ENCODE measurements at regions not wholly inside any gene's neighbourhood (a gene's known extent, or its start where the extent isn't known, plus 50 kb on each side); places are given as distances from the start of the nearest gene placed in this dataset.

DNA sequence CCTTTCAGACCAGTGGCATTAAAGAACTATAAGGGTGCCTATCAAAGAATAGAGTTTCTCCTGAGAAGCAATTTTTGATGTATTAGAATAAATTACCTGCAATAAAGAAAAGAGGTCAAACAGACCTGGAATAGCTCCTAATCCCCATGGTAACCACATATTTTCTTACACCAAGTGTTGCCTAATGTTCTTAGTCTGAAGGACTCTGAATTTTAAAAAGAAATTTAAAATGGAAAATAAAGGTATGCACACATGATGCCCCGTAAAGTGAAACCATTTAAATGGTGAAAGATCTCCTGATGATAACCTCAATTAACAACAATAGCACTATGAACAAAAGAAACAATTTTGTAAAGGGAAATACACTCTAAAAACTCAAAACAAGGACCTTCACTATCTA, 55.1 kb upstream of the LOC128125822 start:
- Mint-ChIP-seq H3K9me3 (no peaks in the 10 kb centered on the region), H3K36me3 (no peaks in the 10 kb centered on the region), H3K27ac (no peak overlapping the region), H3K4me3 (no peak overlapping the region), H3K27me3 (ENCODE audit: insufficient read depth, low read depth) (no peaks in the 10 kb centered on the region), H3K4me1 (no peaks in the 10 kb centered on the region)
- Histone ChIP-seq H2AFZ (replicated peaks) (no peak overlapping the region), H3K79me2 (ENCODE audit: low read depth) (no peaks in the 10 kb centered on the region), H3K27me3 (no peaks in the 10 kb centered on the region), H3K4me1 (no peaks in the 10 kb centered on the region), H3K9me3 (ENCODE audit: low read depth) (no peaks in the 10 kb centered on the region), H3K9ac (no peak overlapping the region), H4K20me1 (ENCODE audit: low read depth) (no peaks in the 10 kb centered on the region), H3K36me3 (no peaks in the 10 kb centered on the region), H3K4me3 (no peak overlapping the region), H3K4me2 (no peak overlapping the region), H3K27ac (no peak overlapping the region), H3F3A (ENCODE audit: low read depth) (no peaks in the 10 kb centered on the region)
- no peak for TF ChIP-seq EZH2phosphoT487 (IDR thresholded peaks at IDR 0.05)
- TF ChIP-seq, protein P1, sequence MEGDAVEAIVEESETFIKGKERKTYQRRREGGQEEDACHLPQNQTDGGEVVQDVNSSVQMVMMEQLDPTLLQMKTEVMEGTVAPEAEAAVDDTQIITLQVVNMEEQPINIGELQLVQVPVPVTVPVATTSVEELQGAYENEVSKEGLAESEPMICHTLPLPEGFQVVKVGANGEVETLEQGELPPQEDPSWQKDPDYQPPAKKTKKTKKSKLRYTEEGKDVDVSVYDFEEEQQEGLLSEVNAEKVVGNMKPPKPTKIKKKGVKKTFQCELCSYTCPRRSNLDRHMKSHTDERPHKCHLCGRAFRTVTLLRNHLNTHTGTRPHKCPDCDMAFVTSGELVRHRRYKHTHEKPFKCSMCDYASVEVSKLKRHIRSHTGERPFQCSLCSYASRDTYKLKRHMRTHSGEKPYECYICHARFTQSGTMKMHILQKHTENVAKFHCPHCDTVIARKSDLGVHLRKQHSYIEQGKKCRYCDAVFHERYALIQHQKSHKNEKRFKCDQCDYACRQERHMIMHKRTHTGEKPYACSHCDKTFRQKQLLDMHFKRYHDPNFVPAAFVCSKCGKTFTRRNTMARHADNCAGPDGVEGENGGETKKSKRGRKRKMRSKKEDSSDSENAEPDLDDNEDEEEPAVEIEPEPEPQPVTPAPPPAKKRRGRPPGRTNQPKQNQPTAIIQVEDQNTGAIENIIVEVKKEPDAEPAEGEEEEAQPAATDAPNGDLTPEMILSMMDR (IDR thresholded peaks at IDR 0.05), result no peak
- TF ChIP-seq EZH2 (IDR thresholded peaks at IDR 0.05), result no peak
- no peak for DNase-seq (ENCODE audit: low spot score)

DNA sequence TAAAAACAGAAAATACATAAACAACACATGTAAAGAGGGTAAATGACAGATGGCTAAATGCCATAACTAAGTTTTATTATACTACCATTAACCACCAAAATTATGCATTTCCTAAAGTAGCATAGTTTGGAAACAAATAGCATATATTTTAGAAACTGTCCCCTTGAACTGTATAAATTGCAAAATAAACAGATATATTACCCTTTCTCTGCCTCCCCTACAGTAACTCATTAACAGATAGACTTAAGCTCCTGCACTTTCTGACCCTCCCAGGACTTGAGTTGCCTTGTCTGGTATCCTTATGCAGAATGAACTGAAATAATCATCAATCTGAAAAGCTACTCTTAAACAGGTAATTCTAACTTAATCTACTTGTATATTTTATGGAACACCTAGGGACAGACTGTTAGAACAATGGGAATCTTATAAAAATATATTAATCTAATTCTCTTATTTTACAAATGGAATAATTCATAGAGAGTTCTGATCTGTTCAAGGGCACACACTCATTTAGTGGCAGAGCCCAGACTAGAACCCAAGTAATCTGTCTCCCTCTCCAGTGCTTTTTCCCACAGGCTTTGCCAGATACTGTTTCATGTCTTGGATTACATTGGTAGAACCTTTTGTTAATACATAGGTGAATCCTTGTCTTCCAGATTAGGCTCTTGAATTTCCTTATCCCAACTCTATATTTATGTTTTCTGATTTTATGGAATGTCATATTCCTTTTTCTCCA, 50.6 kb upstream of the LOC128125822 start:
- Histone ChIP-seq H4K20me1 (ENCODE audit: low read depth) (no peaks in the 10 kb centered on the region), H3K4me3 (no peak overlapping the region), H3K4me1 (no peaks in the 10 kb centered on the region), H2AFZ (replicated peaks) (no peak overlapping the region), H3F3A (ENCODE audit: low read depth) (no peaks in the 10 kb centered on the region), H3K27ac (no peak overlapping the region), H3K9ac (no peak overlapping the region), H3K4me2 (no peak overlapping the region), H3K36me3 (no peaks in the 10 kb centered on the region), H3K79me2 (ENCODE audit: low read depth) (no peaks in the 10 kb centered on the region), H3K27me3 (no peaks in the 10 kb centered on the region), H3K9me3 (ENCODE audit: low read depth) (no peaks in the 10 kb centered on the region)
- H3K9me3 Mint-ChIP-seq, result peaks cover 2% of the 10 kb centered on the region
- no peaks in the 10 kb centered on the region for H3K4me1 Mint-ChIP-seq
- no peak overlapping the region for H3K4me3 Mint-ChIP-seq
- TF ChIP-seq EZH2phosphoT487 (IDR thresholded peaks at IDR 0.05), result no peak
- no peak for TF ChIP-seq EZH2 (IDR thresholded peaks at IDR 0.05)
- TF ChIP-seq, protein P1 (IDR thresholded peaks at IDR 0.05), result no peak
- H3K27ac Mint-ChIP-seq, result no peak overlapping the region
- H3K36me3 Mint-ChIP-seq, result no peaks in the 10 kb centered on the region
- no peaks in the 10 kb centered on the region for H3K27me3 Mint-ChIP-seq (ENCODE audit: insufficient read depth, low read depth)
- DNase-seq (ENCODE audit: low spot score), result no peak

Measured in neural progenitor cell (in vitro differentiated cells).